Astrocyte (in vitro differentiated cells and primary cell): ENCODE measurements at regions not wholly inside any gene's neighbourhood (a gene's known extent, or its start where the extent isn't known, plus 50 kb on each side); places are given as distances from the start of the nearest gene placed in this dataset.

ENCODE experiments used
- DNase-seq: peaks from one replicate; pipeline ENCODE4 v3.0.0-alpha.2; 2010; ENCODE audit warnings: low read depth
- FAIRE-seq: peaks from 2 replicates; lab custom pipeline; 2011; peaks lifted over from hg19 to GRCh38; lab: Jason Lieb, UNC
- H2AFZ ChIP-seq: 2 replicates; pipeline ENCODE4 v1.6.0; 2012; ENCODE audit warnings: low read depth, low read length, inconsistent platforms
- H3K27ac ChIP-seq: 2 replicates; pipeline ENCODE4 v1.5.1; 2011; ENCODE audit warnings: low read depth, low read length, inconsistent platforms
- H3K27me3 ChIP-seq: 2 replicates; pipeline ENCODE4 v1.6.0; 2011; ENCODE audit warnings: low read length, inconsistent platforms; ENCODE audit not compliant: insufficient read depth
- H3K36me3 ChIP-seq: 2 replicates; pipeline ENCODE4 v1.5.1; 2011; ENCODE audit warnings: low read length, inconsistent platforms; ENCODE audit not compliant: insufficient read depth
- H3K4me1 ChIP-seq: 2 replicates; pipeline ENCODE4 v1.5.1; 2011; ENCODE audit warnings: low read length, inconsistent platforms; ENCODE audit not compliant: insufficient read depth
- H3K4me2 ChIP-seq: 2 replicates; pipeline ENCODE4 v1.6.0; 2012; ENCODE audit warnings: low read length, inconsistent platforms
- H3K4me3 ChIP-seq: 2 replicates; pipeline ENCODE4 v1.5.1; 2011; ENCODE audit warnings: low read depth, mild to moderate bottlenecking, low read length, inconsistent platforms; ENCODE audit not compliant: insufficient read depth
- H3K79me2 ChIP-seq: 2 replicates; pipeline ENCODE4 v1.6.0; 2012; ENCODE audit warnings: mild to moderate bottlenecking, low read length, inconsistent platforms; ENCODE audit not compliant: insufficient read depth
- H3K9ac ChIP-seq: 2 replicates; pipeline ENCODE4 v1.6.0; 2012; ENCODE audit warnings: mild to moderate bottlenecking, low read length, inconsistent platforms
- H3K9me3 ChIP-seq: 2 replicates; pipeline ENCODE4 v1.5.1; 2012; ENCODE audit warnings: low read depth, mild to moderate bottlenecking, low read length, inconsistent platforms; ENCODE audit not compliant: insufficient read depth
- H4K20me1 ChIP-seq: 2 replicates; pipeline ENCODE4 v1.6.0; 2012; ENCODE audit warnings: low read length, inconsistent platforms; ENCODE audit not compliant: insufficient read depth
- H3K27ac Mint-ChIP-seq: one replicate; pipeline ENCODE4 v1.8.0; 2021; ENCODE audit warnings: mild to moderate bottlenecking, mixed read lengths; ENCODE audit not compliant: unreplicated experiment
- H3K27me3 Mint-ChIP-seq: one replicate; pipeline ENCODE4 v1.8.0; 2021; ENCODE audit warnings: low read depth, mixed read lengths; ENCODE audit not compliant: unreplicated experiment
- H3K36me3 Mint-ChIP-seq: one replicate; pipeline ENCODE4 v1.8.0; 2021; ENCODE audit warnings: low read depth, mixed read lengths; ENCODE audit not compliant: unreplicated experiment
- H3K4me1 Mint-ChIP-seq: one replicate; pipeline ENCODE4 v1.8.0; 2021; ENCODE audit warnings: low read depth, mixed read lengths; ENCODE audit not compliant: unreplicated experiment
- H3K4me3 Mint-ChIP-seq: one replicate; pipeline ENCODE4 v1.8.0; 2021; ENCODE audit warnings: mild to moderate bottlenecking, moderate library complexity, mixed read lengths; ENCODE audit not compliant: unreplicated experiment
- H3K9me3 Mint-ChIP-seq: one replicate; pipeline ENCODE4 v1.8.0; 2021; ENCODE audit warnings: mild to moderate bottlenecking, mixed read lengths; ENCODE audit not compliant: unreplicated experiment
- CTCF ChIP-seq: IDR thresholded peaks from 2 replicates; pipeline ENCODE4 v1.5.1; 2011; ENCODE audit warnings: low read depth, mild to moderate bottlenecking, inconsistent platforms, low read length, moderate library complexity; ENCODE audit not compliant: insufficient read depth
- EZH2 ChIP-seq: IDR thresholded peaks from 2 replicates; pipeline ENCODE4 v1.6.1; 2012; ENCODE audit warnings: mild to moderate bottlenecking, low read length, inconsistent platforms; ENCODE audit not compliant: insufficient read depth

GRCh38 chr12:127284021-127284420 lies 982.9 kb upstream of the TMEM132C start:
- FAIRE-seq (peak; percentile 64), DNase-seq (peak; percentile 48)
- Histone ChIP-seq H3K36me3 (no peaks in the 10 kb centered on the region), H3K79me2 (no peaks in the 10 kb centered on the region), H2AFZ (peak overlapping the region; percentile 47), H3K27ac (peak overlapping the region; percentile 75), H4K20me1 (no peaks in the 10 kb centered on the region), H3K4me2 (peak overlapping the region; percentile 36), H3K9ac (peak overlapping the region; percentile 17), H3K4me3 (no peak overlapping the region), H3K4me1 (peaks cover 18% of the 10 kb centered on the region), H3K9me3 (no peaks in the 10 kb centered on the region), H3K27me3 (no peaks in the 10 kb centered on the region)
- H3K36me3 Mint-ChIP-seq = peaks cover 2% of the 10 kb centered on the region
- H3K27ac Mint-ChIP-seq = no peak overlapping the region
- TF ChIP-seq EZH2 (no peak), CTCF (no peak)
- no peak overlapping the region for H3K4me3 Mint-ChIP-seq
- H3K4me1 Mint-ChIP-seq = no peaks in the 10 kb centered on the region
- H3K9me3 Mint-ChIP-seq = peaks cover 7% of the 10 kb centered on the region
- no peaks in the 10 kb centered on the region for H3K27me3 Mint-ChIP-seq

GRCh38 chr12:127284870-127285431 lies 982.0 kb upstream of the TMEM132C start:
- no peaks in the 10 kb centered on the region for H3K36me3 ChIP-seq
- H2AFZ ChIP-seq = peak overlapping the region; percentile 18
- no peak overlapping the region for H3K27ac Mint-ChIP-seq
- H3K27me3 ChIP-seq = no peaks in the 10 kb centered on the region
- H4K20me1 ChIP-seq = no peaks in the 10 kb centered on the region
- H3K4me3 ChIP-seq = no peak overlapping the region
- no peaks in the 10 kb centered on the region for H3K9me3 ChIP-seq
- H3K79me2 ChIP-seq = no peaks in the 10 kb centered on the region
- peaks cover 18% of the 10 kb centered on the region for H3K4me1 ChIP-seq
- no peaks in the 10 kb centered on the region for H3K27me3 Mint-ChIP-seq
- no peaks in the 10 kb centered on the region for H3K4me1 Mint-ChIP-seq
- peaks cover 2% of the 10 kb centered on the region for H3K36me3 Mint-ChIP-seq
- TF ChIP-seq CTCF (no peak), EZH2 (no peak)
- FAIRE-seq (peak; percentile 89), DNase-seq (peak; percentile 86)
- no peak overlapping the region for H3K4me3 Mint-ChIP-seq
- peak overlapping the region; percentile 36 for H3K4me2 ChIP-seq
- peak overlapping the region; percentile 52 for H3K9ac ChIP-seq
- peaks cover 7% of the 10 kb centered on the region for H3K9me3 Mint-ChIP-seq
- peak overlapping the region; percentile 75 for H3K27ac ChIP-seq

GRCh38 chr12:127286281-127286680 lies 980.7 kb upstream of the TMEM132C start:
- no peaks in the 10 kb centered on the region for H4K20me1 ChIP-seq
- Mint-ChIP-seq H3K4me3 (no peak overlapping the region), H3K27me3 (no peaks in the 10 kb centered on the region), H3K36me3 (peaks cover 2% of the 10 kb centered on the region), H3K4me1 (no peaks in the 10 kb centered on the region), H3K27ac (no peak overlapping the region), H3K9me3 (peaks cover 10% of the 10 kb centered on the region)
- H3K79me2 ChIP-seq = no peaks in the 10 kb centered on the region
- no peak overlapping the region for H3K4me3 ChIP-seq
- no peak overlapping the region for H3K9ac ChIP-seq
- H3K27ac ChIP-seq = no peak overlapping the region
- TF ChIP-seq CTCF = no peak
- no peak for TF ChIP-seq EZH2
- no peak overlapping the region for H2AFZ ChIP-seq
- no peaks in the 10 kb centered on the region for H3K9me3 ChIP-seq
- no peaks in the 10 kb centered on the region for H3K36me3 ChIP-seq
- H3K4me1 ChIP-seq = peaks cover 18% of the 10 kb centered on the region
- H3K27me3 ChIP-seq = no peaks in the 10 kb centered on the region
- H3K4me2 ChIP-seq = no peak overlapping the region
- DNase-seq (no peak), FAIRE-seq (no peak)
